ENCODE measurements at regions not wholly inside any gene's neighbourhood (a gene's known extent, or its start where the extent isn't known, plus 50 kb on each side); places are given as distances from the start of the nearest gene placed in this dataset.

GRCh38 chr13:80052286-80052685, 288.6 kb downstream of the SPRY2 start:
- TF ChIP-seq CTCF (IDR thresholded peaks at IDR 0.05) (no peak), POLR2AphosphoS5 (IDR thresholded peaks at IDR 0.05) (no peak)

Measured in gastroesophageal sphincter (tissue), 3 donors.